Spleen (tissue), 7 donors: ENCODE measurements at regions not wholly inside any gene's neighbourhood (a gene's known extent, or its start where the extent isn't known, plus 50 kb on each side); places are given as distances from the start of the nearest gene placed in this dataset.

Source experiments
- POLR2A ChIP-seq, 3 donors: fragments of 450-650 bp; IDR thresholded peaks; one replicate each; pipeline ENCODE4 v1.5.1; 2017; ENCODE audit warnings: antibody characterized with exemption in 3 of 3, mild to moderate bottlenecking in 1 of 3
- TF ChIP-seq, protein P1 (sequence below), 11 experiments: fragments of 200-600 bp in 7 of 11; fragments of 450-650 bp in 4 of 11; sonication (generic) in 4 of 11; IDR thresholded peaks in 8 of 11; conservative IDR thresholded peaks in 3 of 11; 1 replicate in 7 of 11; 2 replicates in 4 of 11; pipeline versions ENCODE4 v1.4.0 to v1.8.0; 2016 to 2021; ENCODE audit warnings: antibody characterized with exemption in 11 of 11, inconsistent platforms in 4 of 11, mild to moderate bottlenecking in 1 of 11
- donor health status: DM: no; HTN: no; CAD: no; lungs with moderate emphysema.
- donor health status: DM: no; HTN: no; CAD: no.
- donor health status: DM: no; HTN: no; CAD: no.

DNA sequence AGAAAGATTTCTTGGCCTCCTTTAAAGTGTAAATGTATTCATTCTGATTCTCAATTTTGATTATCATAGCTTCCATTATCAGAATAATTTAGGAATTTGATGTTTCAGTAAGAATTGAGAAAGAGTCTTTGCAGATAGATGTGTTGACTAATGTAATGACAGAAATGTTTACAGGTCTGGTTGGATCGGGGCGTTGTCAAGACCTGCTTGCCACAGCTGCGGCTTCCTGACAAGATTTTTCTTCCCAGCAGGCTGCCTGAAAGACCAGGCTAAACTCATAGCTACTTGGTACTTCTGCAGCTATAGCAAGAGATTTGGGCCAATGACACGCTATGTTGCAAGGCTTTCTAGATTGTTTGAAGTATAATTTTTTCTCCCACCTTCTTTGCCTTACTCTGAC is 91.5 kb upstream of the ANKRD50 start:
- TF ChIP-seq, protein P1, sequence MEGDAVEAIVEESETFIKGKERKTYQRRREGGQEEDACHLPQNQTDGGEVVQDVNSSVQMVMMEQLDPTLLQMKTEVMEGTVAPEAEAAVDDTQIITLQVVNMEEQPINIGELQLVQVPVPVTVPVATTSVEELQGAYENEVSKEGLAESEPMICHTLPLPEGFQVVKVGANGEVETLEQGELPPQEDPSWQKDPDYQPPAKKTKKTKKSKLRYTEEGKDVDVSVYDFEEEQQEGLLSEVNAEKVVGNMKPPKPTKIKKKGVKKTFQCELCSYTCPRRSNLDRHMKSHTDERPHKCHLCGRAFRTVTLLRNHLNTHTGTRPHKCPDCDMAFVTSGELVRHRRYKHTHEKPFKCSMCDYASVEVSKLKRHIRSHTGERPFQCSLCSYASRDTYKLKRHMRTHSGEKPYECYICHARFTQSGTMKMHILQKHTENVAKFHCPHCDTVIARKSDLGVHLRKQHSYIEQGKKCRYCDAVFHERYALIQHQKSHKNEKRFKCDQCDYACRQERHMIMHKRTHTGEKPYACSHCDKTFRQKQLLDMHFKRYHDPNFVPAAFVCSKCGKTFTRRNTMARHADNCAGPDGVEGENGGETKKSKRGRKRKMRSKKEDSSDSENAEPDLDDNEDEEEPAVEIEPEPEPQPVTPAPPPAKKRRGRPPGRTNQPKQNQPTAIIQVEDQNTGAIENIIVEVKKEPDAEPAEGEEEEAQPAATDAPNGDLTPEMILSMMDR (IDR thresholded peaks at IDR 0.05 in 8 of 11, conservative IDR thresholded peaks at IDR 0.05 in 3 of 11), result no peak
- TF ChIP-seq POLR2A (IDR thresholded peaks at IDR 0.05), result no peak
